HepG2 (cell line): ENCODE measurements at regions not wholly inside any gene's neighbourhood (a gene's known extent, or its start where the extent isn't known, plus 50 kb on each side); places are given as distances from the start of the nearest gene placed in this dataset.
A peak's percentile ranks its signal among the peaks of the same experiment; 100 is the strongest.

Source experiments
- ARID2 ChIP-seq: sonication (generic); formaldehyde crosslinking; IDR thresholded peaks from 2 replicates; pipeline ENCODE4 v1.8.1; 2022; ENCODE audit warnings: mild to moderate bottlenecking, missing genetic modification reagents, borderline replicate concordance
- CBX5 ChIP-seq: sonication (generic); formaldehyde crosslinking; IDR thresholded peaks from 2 replicates; pipeline ENCODE4 v1.4.0; 2020; ENCODE audit warnings: missing genetic modification reagents, borderline replicate concordance
- DR1 ChIP-seq: sonication (generic); formaldehyde crosslinking; IDR thresholded peaks from 2 replicates; pipeline ENCODE4 v1.8.0; 2021; ENCODE audit warnings: mild to moderate bottlenecking, missing genetic modification reagents, inconsistent platforms
- HES4 ChIP-seq: sonication (generic); formaldehyde crosslinking; IDR thresholded peaks from 2 replicates; pipeline ENCODE4 v1.9.0; 2021; ENCODE audit warnings: mild to moderate bottlenecking, missing genetic modification reagents, borderline replicate concordance
- HIC2 ChIP-seq: sonication (generic); formaldehyde crosslinking; IDR thresholded peaks from 2 replicates; pipeline ENCODE4 v1.9.0; 2022; ENCODE audit warnings: low read depth, missing genetic modification reagents
- IRF2 ChIP-seq: IDR thresholded peaks from 2 replicates; pipeline ENCODE4 v1.6.1; 2018; ENCODE audit warnings: missing genetic modification reagents, missing compliant biosample characterization
- KDM4B ChIP-seq: sonication (generic); formaldehyde crosslinking; IDR thresholded peaks from 2 replicates; pipeline ENCODE4 v1.4.0; 2020; ENCODE audit warnings: missing genetic modification reagents
- KDM6A ChIP-seq: IDR thresholded peaks from 2 replicates; pipeline ENCODE4 v1.6.1; 2016; ENCODE audit warnings: low read depth
- MTF2 ChIP-seq: sonication (generic); formaldehyde crosslinking; IDR thresholded peaks from 2 replicates; pipeline ENCODE4 v1.5.0; 2020; ENCODE audit warnings: missing genetic modification reagents, borderline replicate concordance
- NR2F6 ChIP-seq, 2 experiments: IDR thresholded peaks; 2 replicates each; pipeline ENCODE4 v1.6.1; 2016; ENCODE audit warnings: antibody characterized with exemption in 1 of 2, mild to moderate bottlenecking in 1 of 2
- RBAK ChIP-seq: sonication (generic); formaldehyde crosslinking; IDR thresholded peaks from 2 replicates; pipeline ENCODE4 v1.5.1; 2020; ENCODE audit warnings: mild to moderate bottlenecking, missing genetic modification reagents
- SALL2 ChIP-seq: sonication (generic); formaldehyde crosslinking; IDR thresholded peaks from 2 replicates; pipeline ENCODE4 v1.8.1; 2023; ENCODE audit warnings: mild to moderate bottlenecking, missing genetic modification reagents, inconsistent platforms
- SP2 ChIP-seq: sonication (generic); formaldehyde crosslinking; IDR thresholded peaks from 2 replicates; pipeline ENCODE4 v1.5.1; 2020; ENCODE audit warnings: mild to moderate bottlenecking, missing genetic modification reagents
- SP5 ChIP-seq: IDR thresholded peaks from 2 replicates; pipeline ENCODE4 v1.6.1; 2016; ENCODE audit warnings: low read depth, borderline replicate concordance
- YEATS4 ChIP-seq: sonication (generic); formaldehyde crosslinking; IDR thresholded peaks from 2 replicates; pipeline ENCODE4 v1.4.0; 2020; ENCODE audit warnings: missing genetic modification reagents, borderline replicate concordance
- ZFP36 ChIP-seq: fragments of 150-350 bp; IDR thresholded peaks from 2 replicates; pipeline ENCODE4 v1.6.1; 2018; ENCODE audit warnings: borderline replicate concordance, low read length, low read depth; ENCODE audit not compliant: partially characterized antibody
- ZFP90 ChIP-seq: sonication (generic); formaldehyde crosslinking; IDR thresholded peaks from 2 replicates; pipeline ENCODE4 v1.8.0; 2022; ENCODE audit warnings: missing genetic modification reagents, mild to moderate bottlenecking, inconsistent platforms, borderline replicate concordance
- ZFX ChIP-seq: sonication (generic); formaldehyde crosslinking; IDR thresholded peaks from 2 replicates; pipeline ENCODE4 v1.4.0; 2020; ENCODE audit warnings: mild to moderate bottlenecking, low read depth, missing genetic modification reagents, moderate library complexity
- ZNF256 ChIP-seq: sonication (generic); formaldehyde crosslinking; conservative IDR thresholded peaks from 2 replicates; pipeline ENCODE4 v1.4.0; 2020; ENCODE audit warnings: missing genetic modification reagents
- ZNF34 ChIP-seq: sonication (generic); formaldehyde crosslinking; IDR thresholded peaks from 2 replicates; pipeline ENCODE4 v1.4.0; 2020; ENCODE audit warnings: mild to moderate bottlenecking, missing genetic modification reagents, borderline replicate concordance
- ZNF468 ChIP-seq: sonication (generic); formaldehyde crosslinking; IDR thresholded peaks from 2 replicates; pipeline ENCODE4 v1.8.0; 2022; ENCODE audit warnings: mild to moderate bottlenecking, moderate library complexity, missing genetic modification reagents
- ZSCAN12 ChIP-seq: sonication (generic); formaldehyde crosslinking; IDR thresholded peaks from 2 replicates; pipeline ENCODE4 v1.9.0; 2021; ENCODE audit warnings: mild to moderate bottlenecking, missing genetic modification reagents
- TF ChIP-seq, protein P1 (sequence below): sonication (generic); formaldehyde crosslinking; IDR thresholded peaks from 2 replicates; pipeline ENCODE4 v1.8.0; 2022; ENCODE audit warnings: missing genetic modification reagents, mild to moderate bottlenecking, moderate library complexity, borderline replicate concordance
- TF ChIP-seq, protein P2 (sequence below): sonication (generic); formaldehyde crosslinking; IDR thresholded peaks from 2 replicates; pipeline ENCODE4 v1.8.1; 2023; ENCODE audit warnings: missing genetic modification reagents, mild to moderate bottlenecking, borderline replicate concordance

GRCh38 chr3:171967137-171967783 lies 72.1 kb upstream of the FNDC3B start (continued):
- TF ChIP-seq ZFP90 (CRISPR knock-in tag) (peak; percentile 57; the same call in 1 of the 2 replicates), ZSCAN12 (CRISPR knock-in tag) (no peak), ARID2 (CRISPR knock-in tag) (peak; percentile 74; the same call in 1 of the 2 replicates), ZNF34 (CRISPR knock-in tag) (no peak), CBX5 (CRISPR knock-in tag) (peak; percentile 79; the same call in 1 of the 2 replicates), SP5 (CRISPR knock-in tag) (peak; percentile 39; the same call in 1 of the 2 replicates), KDM4B (CRISPR knock-in tag) (peak; percentile 95), DR1 (CRISPR knock-in tag) (no peak), ZFX (CRISPR knock-in tag) (peak; percentile 55; the same call in 1 of the 2 replicates), YEATS4 (peak; percentile 81), ZNF468 (CRISPR knock-in tag) (no peak), SALL2 (peak; percentile 60; the same call in 1 of the 2 replicates), RBAK (CRISPR knock-in tag) (no peak), ZFP36 (no peak), IRF2 (CRISPR knock-in tag) (peak; percentile 95), HIC2 (CRISPR knock-in tag) (peak; percentile 91), SP2 (CRISPR knock-in tag) (no peak), HES4 (no peak), ZNF256 (CRISPR knock-in tag) (no peak), MTF2 (CRISPR knock-in tag) (no peak), KDM6A (CRISPR knock-in tag) (peak; percentile 87), NR2F6 (IDR thresholded peaks at IDR 0.05) (peak; percentile 99), NR2F6 (CRISPR knock-in tag; IDR thresholded peaks at IDR 0.05) (peak; percentile 99)
- TF ChIP-seq, protein P1, sequence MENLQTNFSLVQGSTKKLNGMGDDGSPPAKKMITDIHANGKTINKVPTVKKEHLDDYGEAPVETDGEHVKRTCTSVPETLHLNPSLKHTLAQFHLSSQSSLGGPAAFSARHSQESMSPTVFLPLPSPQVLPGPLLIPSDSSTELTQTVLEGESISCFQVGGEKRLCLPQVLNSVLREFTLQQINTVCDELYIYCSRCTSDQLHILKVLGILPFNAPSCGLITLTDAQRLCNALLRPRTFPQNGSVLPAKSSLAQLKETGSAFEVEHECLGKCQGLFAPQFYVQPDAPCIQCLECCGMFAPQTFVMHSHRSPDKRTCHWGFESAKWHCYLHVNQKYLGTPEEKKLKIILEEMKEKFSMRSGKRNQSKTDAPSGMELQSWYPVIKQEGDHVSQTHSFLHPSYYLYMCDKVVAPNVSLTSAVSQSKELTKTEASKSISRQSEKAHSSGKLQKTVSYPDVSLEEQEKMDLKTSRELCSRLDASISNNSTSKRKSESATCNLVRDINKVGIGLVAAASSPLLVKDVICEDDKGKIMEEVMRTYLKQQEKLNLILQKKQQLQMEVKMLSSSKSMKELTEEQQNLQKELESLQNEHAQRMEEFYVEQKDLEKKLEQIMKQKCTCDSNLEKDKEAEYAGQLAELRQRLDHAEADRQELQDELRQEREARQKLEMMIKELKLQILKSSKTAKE (CRISPR knock-in tag), result peak; percentile 87
- TF ChIP-seq, protein P2, sequence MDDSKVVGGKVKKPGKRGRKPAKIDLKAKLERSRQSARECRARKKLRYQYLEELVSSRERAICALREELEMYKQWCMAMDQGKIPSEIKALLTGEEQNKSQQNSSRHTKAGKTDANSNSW (CRISPR knock-in tag), result no peak
